HG03060 (cell line): ENCODE measurements at regions not wholly inside any gene's neighbourhood (a gene's known extent, or its start where the extent isn't known, plus 50 kb on each side); places are given as distances from the start of the nearest gene placed in this dataset.

ENCODE experiments used
- ATAC-seq: cut with Tn5 transposase; IDR thresholded peaks from one replicate; pipeline ENCODE4 v1.9.1; 2021; ENCODE audit warnings: low read depth, moderate number of reproducible peaks; ENCODE audit not compliant: unreplicated experiment

DNA sequence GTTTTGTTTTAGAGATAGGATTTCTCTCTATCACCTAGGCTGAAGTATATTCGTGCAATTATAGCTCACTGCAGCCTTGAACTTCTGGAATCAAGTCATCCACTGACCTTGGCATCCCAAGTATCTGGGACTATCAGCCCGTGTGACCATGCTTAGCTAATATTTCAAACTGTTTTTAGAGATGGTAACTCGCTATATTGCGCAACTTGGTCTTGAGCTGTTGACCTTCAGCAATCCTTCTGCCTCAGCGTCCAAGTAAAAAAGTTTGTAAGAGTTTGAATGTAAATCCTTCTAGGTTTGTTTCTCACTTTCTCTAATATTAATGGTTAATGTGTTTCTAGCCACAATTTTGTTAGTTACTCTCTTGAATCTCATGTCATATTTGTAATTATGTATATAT is 1243.5 kb upstream of the CADM2 start:
- no peak for ATAC-seq

DNA sequence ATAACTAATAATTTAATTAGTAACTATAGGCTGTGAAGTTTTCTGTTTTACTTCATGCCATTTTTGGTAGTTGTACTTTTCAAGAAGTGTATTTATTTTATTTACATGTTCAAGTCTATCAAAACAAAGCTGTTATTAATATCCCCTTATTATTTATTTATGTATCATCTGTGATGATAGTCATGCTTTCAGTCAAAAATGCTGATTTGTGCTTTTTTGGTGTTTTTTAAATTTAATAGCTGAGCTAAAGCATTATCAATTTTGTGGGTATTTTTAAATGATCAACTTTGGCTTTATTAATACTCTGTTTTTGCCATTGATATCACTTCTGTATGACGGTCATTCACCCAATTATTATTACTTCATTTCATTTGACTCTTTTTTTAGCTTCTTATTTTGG is 1229.2 kb upstream of the CADM2 start:
- no peak for ATAC-seq

DNA sequence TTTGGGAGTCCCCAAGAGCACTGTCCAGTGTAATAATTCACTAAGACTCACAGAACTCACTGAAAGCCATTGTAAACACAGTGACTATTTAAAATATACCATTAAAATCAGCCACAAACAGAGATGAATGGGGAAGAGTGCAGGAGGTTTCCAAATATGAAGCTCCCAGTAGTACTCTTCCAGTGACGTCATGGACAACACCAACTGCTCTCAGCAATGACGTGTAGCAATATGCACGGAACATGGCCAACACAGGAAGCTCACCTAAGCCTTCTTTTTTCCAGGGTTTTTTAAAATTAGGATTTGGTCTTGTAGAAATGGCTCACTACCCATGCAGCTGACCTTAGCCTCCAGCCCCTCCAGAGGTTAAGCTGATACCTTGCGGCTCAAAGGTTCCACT is 1224.1 kb upstream of the CADM2 start:
- ATAC-seq, result no peak

DNA sequence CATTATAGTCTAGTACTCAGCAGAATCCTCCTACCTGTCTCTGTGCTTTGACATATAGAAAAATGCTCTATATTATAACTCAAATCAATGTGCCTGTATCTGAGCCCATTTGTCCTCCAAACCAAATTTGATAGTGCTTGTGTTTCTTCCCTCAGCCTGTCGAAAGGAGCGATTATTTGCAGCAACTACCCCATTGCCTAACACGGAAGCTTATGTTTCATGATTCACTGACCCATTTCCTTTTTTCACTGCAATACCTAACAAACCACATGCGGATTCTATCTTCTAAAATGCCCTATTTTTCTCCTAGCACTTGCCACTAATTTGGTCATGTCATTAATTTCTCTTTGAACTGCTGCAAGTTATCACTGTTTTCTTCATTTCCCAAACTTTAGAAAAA is 1220.6 kb upstream of the CADM2 start:
- no peak for ATAC-seq

DNA sequence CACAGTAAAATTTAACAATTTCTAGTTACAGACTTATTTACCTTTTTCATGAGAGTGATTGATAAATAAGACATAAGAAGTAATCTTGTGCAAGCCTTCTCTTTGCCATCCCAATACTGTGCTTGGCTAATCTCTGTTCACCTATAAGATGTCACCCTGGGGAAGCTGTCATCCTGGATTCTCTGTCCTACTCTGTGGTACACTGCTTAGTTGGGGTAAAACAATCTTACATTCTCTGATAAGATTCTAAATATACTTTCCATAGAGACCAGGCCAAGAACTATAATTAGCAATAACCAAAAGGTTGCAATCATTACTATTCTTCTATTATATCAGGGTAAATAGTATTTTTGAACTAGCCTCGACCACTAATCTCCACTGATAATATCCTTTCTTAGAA is 1218.3 kb upstream of the CADM2 start:
- ATAC-seq, result no peak

DNA sequence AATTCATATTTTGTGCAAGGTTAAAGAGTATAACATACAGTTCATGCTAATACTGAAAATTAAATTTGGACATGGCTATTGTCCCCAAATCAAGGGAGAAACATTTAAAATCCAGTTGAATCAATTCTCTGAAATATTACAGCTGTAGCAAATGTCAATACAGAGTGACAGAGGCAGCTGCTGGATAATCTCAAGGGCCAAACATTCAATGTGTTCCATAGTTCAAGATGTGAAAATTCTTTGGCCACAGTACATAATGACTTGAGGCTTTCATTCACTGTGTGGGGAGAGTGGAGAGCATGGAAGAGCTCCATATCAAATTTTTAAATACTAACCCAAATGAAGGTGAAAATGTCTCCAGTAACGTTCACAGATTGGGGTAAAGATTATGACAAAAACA is 1192.8 kb upstream of the CADM2 start:
- ATAC-seq, result no peak

DNA sequence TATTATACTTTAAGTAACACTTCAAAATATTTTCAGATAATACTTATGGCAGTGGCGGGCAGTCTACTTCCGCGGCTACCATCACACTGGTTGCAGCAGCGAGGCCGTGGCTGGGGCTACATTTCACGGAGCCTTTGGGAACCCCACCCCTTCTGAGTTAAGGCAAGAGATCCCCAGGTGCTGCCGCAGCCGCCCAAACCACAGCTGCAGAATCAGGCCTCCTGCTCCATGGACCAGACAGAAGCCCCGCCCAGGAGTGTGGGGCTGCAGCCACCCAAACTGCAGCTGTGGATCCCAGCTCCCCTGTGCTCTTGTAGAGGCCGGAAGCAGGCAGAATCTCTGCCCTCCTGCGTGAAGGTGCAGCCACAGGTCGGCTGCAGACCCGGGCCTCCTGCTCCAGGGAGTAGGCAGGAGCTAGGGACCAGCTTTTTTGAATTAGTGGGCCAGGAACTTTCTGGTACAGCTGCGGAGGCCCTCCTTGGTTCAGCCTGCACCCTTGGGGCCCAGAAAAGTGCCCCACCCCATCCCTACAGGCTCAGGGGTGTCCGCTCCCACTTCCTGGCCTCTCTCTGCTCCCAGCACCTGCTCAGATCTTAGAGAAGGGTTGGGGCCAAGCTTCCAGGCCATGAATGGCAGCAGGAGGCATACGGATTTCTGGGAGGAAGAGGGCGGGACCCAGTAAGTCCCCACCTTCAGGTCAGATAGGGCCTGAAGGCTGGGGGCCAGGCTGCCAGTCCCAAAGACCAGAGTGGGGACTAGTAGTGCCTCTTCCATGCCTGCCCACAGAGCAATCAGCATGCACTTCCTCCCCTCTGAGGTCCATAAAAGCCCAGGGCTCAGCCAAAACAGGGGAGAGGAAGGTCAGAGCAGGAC is 1188.8 kb upstream of the CADM2 start:
- no peak for ATAC-seq

DNA sequence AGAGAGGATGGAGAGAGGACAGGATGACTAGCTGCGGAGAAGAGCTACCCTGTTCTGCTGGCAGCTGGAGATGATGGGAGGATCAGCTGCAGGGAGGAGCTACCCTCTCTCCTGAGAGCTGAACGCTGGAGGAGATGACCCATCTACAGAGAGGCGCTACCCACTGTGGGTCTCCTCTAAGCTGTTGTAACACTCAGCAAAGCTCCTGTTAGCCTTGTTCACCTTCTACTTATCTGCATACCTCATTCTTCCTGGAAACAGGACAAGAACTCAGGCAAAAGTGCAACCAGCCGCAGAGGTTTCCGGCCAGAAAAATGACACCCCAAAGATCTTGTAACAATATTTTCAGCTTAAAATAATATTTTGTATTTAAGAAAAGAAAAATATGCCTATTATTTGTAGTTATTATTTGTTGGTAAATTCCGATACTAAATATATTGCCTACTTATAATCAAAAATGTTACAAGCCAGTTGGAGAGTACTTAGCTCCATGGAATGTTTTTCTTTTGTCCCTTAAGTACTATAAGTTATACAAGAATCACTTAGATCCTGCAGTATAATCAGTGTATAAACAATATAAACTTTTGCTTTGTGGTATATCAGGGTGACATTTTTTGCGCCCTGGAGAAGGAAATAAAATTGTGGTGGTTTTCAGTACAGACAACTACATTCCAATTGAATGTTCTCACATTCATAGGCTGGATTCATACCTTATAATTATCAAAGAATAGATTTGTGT is 1188.0 kb upstream of the CADM2 start:
- ATAC-seq, result no peak

DNA sequence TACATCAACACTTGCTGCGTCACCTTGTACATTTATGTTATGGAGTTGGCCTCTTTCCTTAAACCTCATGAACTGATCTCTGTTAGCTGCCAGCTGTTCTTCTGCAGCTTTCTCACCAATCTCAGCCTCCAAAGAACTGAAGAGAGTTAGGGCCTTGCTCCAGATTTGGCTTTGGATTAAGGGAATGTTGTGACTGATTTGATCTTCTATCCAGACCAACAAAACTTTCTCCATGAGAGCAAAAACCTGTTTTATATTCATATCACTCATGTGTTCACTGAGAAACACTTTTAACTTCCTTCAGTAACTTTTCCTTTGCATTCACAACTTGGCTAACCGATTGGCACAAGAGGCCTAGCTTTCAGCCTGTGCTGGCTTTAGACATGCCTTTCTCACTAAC is 1156.0 kb upstream of the CADM2 start:
- ATAC-seq, result no peak

DNA sequence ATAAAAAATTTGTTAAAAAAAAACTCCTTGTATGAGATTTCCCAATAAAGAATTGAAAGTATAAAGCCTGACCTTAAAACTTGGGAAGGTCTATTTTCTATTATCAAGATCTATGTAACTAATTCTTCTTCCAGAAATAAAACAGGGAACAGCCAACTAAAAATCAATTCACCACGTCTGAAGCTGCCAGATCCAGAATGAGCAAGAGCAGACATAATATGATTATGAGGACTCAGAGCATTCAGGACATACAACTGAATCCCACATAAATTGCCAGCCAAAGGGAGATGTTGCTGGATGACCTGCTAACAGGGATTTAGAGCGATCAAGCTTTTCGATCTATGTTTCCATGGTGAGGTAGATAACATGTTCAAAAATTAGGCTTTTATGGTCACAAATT is 1151.3 kb upstream of the CADM2 start:
- ATAC-seq, result no peak

DNA sequence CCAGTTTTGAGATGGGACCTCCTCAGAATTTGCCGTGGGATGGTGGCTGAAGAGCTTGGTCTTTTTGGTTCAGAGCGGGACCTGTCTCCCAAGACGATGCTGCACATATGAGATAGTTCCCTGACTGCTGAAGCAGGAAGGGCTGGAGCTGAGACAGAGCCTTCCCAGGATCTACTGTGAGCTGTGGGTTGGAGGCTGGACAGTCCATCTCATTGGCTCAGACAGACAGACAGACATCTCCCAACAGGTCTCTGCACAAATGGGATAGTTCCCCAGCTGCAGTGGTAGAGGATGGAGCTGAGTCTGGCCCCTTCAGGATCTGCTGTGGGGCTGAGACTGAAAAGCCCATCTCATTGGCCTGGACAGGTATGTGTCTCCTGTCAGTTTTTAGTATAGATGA is 1145.6 kb upstream of the CADM2 start:
- ATAC-seq, result no peak

DNA sequence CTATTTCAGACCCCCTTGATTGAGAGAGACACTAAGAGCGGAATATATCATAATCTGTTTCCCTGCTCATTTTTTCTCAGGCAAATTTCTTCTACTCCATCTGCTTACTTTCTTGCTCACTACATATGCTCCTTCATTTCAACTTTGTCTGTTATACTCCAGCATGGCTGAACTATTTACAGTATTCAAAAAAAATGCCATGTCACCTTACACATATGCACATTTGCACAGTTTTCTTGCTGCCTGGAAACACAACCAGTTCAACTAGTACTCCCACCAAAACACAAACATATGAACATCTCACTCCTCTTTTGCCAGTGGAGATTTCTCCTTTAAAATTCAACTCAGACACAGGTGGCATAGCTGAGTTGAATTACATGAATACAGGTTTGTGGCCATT is 1142.1 kb upstream of the CADM2 start:
- no peak for ATAC-seq

DNA sequence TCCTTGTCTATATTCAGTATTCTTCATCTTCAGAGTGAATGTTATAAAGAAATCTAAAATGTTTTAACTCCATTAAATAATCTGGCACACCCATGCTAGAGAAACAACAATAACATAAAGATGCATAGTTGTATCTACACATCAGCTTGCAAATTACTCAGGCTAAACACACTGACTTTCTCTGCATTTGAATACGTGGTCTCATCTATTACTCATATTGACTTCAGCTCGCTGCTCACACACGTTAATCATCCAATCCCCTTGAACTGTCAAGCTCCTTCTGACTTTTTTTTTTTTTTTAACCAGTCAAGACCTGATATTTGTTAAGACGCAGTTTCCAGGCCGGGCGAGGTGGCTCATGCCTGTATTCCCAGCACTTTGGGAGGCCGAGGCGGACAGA is 1137.3 kb upstream of the CADM2 start:
- no peak for ATAC-seq

DNA sequence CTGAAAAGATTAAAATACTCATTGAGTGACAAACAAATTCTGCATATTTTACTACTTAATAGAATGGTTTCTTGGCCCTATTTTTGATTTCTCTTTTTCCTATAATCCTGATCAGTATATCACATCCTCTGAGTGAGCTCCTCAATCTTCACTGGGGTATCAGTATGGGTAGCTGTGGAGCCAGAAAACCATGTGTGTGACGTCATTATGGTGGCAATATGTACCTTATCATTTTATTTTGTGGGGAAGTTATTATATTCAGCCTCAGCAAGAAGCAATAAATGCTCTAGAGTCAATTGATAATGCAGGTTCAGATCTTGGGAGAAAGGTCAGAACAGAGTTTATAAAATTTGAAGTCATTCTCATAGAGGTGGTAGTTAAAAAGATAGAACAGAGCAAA is 1135.7 kb upstream of the CADM2 start:
- ATAC-seq, result no peak

DNA sequence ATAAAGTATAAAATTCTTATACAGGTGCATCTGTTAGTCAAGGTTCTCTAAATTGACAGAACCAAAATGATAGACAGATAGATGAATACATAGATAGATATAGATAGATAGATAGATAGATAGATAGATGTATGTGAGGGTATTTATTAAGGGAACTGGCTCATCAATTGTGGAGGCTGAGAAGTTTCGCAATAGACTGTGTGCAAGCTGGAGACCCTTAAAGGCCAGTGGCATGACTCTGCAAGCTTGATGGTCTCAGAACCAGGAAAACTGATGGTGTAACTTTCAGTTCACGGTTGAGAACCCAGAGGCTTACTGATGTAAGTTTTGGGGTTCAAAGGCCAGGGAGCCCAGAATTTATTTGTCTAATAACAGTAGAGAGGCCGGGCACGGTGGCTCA is 1123.7 kb upstream of the CADM2 start:
- no peak for ATAC-seq

DNA sequence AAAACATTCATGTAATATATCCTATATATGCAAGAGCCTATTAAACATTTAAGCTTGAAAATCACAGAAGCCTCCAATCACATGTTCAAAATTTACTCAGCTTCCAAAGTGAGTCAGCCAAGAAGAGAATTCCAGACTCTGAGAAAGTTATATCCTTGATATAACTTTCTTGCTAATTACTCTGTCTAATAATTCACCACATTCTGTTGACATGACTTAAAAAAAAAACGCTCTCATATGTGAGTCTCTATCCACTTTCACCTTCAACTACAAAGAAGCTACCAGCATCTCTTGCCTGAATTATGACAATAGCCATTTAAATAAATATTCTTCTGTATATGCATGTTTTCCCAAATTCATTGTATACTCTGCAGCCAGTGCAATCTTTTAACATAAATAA is 1116.3 kb upstream of the CADM2 start:
- no peak for ATAC-seq

DNA sequence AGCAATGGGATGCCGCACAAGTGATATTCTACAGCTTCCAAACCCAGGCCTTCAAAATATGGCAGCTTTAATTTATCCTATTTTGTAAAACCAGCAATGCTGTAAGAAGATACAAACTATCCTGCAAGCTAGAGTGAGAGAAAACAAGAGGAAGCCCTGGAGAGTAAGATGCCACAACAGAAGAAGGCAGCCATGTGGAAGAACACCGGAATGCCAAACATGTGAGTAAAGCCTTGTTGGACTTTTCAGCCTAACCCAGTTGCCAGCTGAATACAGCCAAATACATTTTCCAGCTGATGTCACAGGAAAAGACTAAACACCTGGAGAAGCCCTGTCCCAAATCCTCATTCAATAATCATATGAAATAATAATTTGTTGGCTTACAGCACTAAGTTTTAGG is 1115.1 kb upstream of the CADM2 start:
- ATAC-seq, result no peak

DNA sequence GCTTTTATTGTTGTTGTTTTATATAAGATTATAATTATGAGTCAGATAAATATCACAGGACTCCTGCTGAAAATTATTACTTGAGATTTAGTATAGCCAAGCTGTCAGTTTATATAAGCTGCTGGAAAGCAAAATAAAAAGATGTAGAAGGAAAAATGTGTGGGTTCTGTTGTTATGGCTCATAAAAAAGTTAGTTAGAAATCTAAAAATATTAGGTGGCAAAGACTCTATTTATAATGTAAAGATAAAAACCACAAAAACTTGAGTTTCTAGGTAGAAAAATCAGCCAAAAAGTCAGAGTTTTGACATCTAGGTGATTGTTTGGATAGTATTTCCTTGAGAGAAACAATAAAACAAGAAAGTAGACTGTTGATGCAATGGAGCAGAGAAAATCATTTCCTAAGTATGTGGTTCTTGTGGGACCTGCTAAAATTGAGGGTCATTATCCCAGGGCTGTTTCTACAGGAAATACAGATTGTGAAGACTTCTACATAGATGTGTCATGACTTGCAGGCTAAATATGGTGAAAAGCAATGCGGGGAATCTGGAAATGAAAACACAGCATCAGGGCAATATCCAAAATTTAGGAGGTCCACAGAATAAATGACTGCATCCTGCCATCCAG is 1109.6 kb upstream of the CADM2 start:
- ATAC-seq, result no peak

DNA sequence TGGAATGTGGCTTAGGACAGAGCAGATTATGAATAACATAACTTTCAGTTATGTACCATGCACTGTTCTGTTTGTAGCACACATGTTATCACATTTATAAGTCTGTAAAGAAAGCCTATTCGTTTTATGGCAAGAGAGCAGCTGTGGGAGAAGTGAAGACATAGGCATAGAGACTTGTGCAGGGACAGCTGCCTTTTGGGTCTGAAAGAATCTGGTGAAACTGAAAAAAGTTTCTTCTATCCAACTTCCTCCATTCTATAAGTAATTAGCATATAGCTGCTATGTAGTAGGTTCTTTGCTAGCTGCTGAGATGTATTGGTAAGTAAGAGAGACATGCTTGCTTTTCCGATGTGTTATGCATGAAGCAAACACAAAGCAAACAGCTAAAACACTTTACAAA is 1095.4 kb upstream of the CADM2 start:
- no peak for ATAC-seq

DNA sequence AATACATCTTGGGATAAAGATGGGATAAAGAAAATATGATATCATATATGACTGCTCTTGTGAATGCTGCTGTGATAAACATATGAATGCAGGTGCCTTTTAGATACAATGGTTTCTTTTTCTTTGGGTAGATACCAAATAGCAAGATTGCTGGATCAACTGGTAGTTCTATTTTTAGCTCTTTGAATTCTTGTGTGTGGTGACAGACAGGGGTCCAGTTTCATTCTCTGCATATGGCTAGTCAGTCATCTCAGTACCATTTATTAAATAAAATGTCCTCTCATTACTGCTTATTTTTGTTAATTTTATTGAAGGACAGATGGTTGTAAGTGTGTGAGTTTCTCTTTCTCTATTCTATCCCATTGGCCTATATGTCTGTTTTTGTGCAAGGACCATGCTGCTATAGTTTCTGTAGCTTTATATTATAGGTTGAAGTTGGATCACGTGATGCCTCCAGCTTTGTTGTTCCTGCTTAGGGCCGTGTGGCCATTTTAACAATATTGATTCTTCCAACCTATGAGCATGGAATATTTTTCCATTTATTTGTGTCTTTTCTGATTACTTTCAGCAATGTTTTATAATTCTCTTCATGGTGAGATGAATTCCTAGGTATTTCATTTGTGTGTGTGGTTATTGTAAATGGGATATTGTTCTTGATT is 1089.8 kb upstream of the CADM2 start:
- no peak for ATAC-seq

DNA sequence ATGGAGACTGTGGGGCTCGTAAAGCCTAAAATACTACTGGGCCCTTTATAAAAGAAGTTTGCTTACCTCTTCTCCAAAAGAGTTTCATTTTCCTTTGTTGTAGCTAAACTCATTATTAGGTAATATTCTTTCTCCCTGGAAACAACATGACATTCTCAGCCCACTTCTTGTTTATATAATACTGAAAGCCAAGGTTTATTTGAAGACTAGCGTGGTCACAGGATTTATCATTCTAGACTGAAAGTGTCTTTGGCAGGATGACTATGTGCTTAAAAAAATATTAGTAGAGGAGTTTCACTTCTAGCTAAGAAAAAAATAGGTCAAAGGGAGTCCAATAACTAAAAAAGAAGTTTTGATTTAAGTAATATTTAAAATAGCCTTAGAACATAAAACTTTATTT is 1085.2 kb upstream of the CADM2 start:
- ATAC-seq, result no peak
